Femur (tissue), 1 donor: ENCODE measurements at regions not wholly inside any gene's neighbourhood (a gene's known extent, or its start where the extent isn't known, plus 50 kb on each side); places are given as distances from the start of the nearest gene placed in this dataset.
"Not testable (repeated sequence)": the region's sequence is repeated elsewhere in the genome, so short reads cannot be mapped to it uniquely, and the experiment has no call there.

ENCODE experiments used
- DNase-seq: peaks from one replicate; pipeline ENCODE4 v3.0.0-alpha.2; 2017

- DNase-seq: no peak
Observed at GRCh38 chr4:89491761-89492160, 184.2 kb upstream of the GPRIN3 start.

- DNase-seq: not testable (repeated sequence)
Observed at GRCh38 chr4:89489921-89490431, 182.4 kb upstream of the GPRIN3 start.

- DNase-seq: no peak
Observed at GRCh38 chr4:89489338-89489771, 181.8 kb upstream of the GPRIN3 start.

- no peak for DNase-seq
Observed at GRCh38 chr4:89488736-89489135, 181.1 kb upstream of the GPRIN3 start.

- DNase-seq: no peak
Observed at GRCh38 chr4:89486673-89487072, 179.1 kb upstream of the GPRIN3 start.

GRCh38 chr4:89486042-89486441 lies 178.4 kb upstream of the GPRIN3 start:
- no peak for DNase-seq

GRCh38 chr4:89483833-89484232 lies 176.2 kb upstream of the GPRIN3 start:
- no peak for DNase-seq

- no peak for DNase-seq
Observed at GRCh38 chr4:89482926-89483595, 175.5 kb upstream of the GPRIN3 start.

- no peak for DNase-seq
Observed at GRCh38 chr4:89482251-89482650, 174.7 kb upstream of the GPRIN3 start.

- no peak for DNase-seq
Observed at GRCh38 chr4:89469930-89470375, 162.4 kb upstream of the GPRIN3 start.

- DNase-seq: no peak
Observed at GRCh38 chr4:89469516-89469915, 161.9 kb upstream of the GPRIN3 start.

GRCh38 chr4:89468602-89469001 lies 161.0 kb upstream of the GPRIN3 start:
- DNase-seq: no peak

- DNase-seq: no peak
Observed at GRCh38 chr4:89463341-89463740, 155.7 kb upstream of the GPRIN3 start.

- no peak for DNase-seq
Observed at GRCh38 chr4:89447543-89447942, 139.9 kb upstream of the GPRIN3 start.

- no peak for DNase-seq
Observed at GRCh38 chr4:89446193-89446592, 138.6 kb upstream of the GPRIN3 start.

- DNase-seq: no peak
Observed at GRCh38 chr4:89439533-89439932, 131.9 kb upstream of the GPRIN3 start.

GRCh38 chr4:89438102-89438831 lies 130.7 kb upstream of the GPRIN3 start:
- DNase-seq: no peak

GRCh38 chr4:89434364-89434988 lies 126.9 kb upstream of the GPRIN3 start:
- no peak for DNase-seq

- no peak for DNase-seq
Observed at GRCh38 chr4:89427782-89428181, 120.2 kb upstream of the GPRIN3 start.

GRCh38 chr4:89425023-89425422 lies 117.4 kb upstream of the GPRIN3 start:
- DNase-seq: no peak

GRCh38 chr4:89422441-89422990 lies 114.9 kb upstream of the GPRIN3 start:
- no peak for DNase-seq

- DNase-seq: no peak
Observed at GRCh38 chr4:89420507-89420906, 112.9 kb upstream of the GPRIN3 start.

- DNase-seq: no peak
Observed at GRCh38 chr4:89419111-89419695, 111.6 kb upstream of the GPRIN3 start.
